A673 (cell line): ENCODE measurements at regions not wholly inside any gene's neighbourhood (a gene's known extent, or its start where the extent isn't known, plus 50 kb on each side); places are given as distances from the start of the nearest gene placed in this dataset.

Source experiments
- CTCF ChIP-seq: fragments of 300-800, 200-600 bp; sonication (generic); conservative IDR thresholded peaks from 2 replicates; pipeline ENCODE4 v1.5.1; 2017; ENCODE audit warnings: low read depth, mild to moderate bottlenecking, antibody characterized with exemption, low read length, moderate library complexity, mixed read lengths
- EZH2 ChIP-seq: fragments of 200-600 bp; sonication (generic); IDR thresholded peaks from 2 replicates; pipeline ENCODE4 v1.6.1; 2017; ENCODE audit warnings: borderline replicate concordance, low read depth, mild to moderate bottlenecking, mixed read lengths, antibody characterized with exemption, low read length; ENCODE audit not compliant: poor library complexity, severe bottlenecking

- TF ChIP-seq CTCF (no peak), EZH2 (no peak)
Measured at GRCh38 chr3:30084971-30085403, 521.4 kb upstream of the TGFBR2 start.
